ENCODE measurements at regions not wholly inside any gene's neighbourhood (a gene's known extent, or its start where the extent isn't known, plus 50 kb on each side); places are given as distances from the start of the nearest gene placed in this dataset.

DNA sequence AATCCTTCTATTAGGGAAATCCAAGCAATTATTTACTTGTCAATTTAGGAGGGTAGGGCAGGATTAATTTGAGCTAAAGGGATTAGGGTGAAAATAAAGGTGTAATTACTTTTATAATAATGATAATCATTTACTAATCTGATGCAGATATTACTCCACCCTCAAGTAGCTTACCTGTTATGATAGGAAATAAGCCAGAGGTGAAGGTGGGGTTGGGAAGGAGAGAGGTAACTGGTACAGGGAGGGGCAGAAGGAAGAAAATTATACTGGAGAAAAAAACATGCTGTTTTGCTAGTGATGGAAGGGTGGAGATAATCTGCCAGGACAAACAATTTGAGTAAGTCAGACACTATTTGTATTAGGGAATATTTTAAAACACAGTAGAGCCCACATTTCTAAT is 157.7 kb downstream of the BARX2 start:
- intact Hi-C loops (cut with DNase I): no loop called here
- TF ChIP-seq, protein P1, sequence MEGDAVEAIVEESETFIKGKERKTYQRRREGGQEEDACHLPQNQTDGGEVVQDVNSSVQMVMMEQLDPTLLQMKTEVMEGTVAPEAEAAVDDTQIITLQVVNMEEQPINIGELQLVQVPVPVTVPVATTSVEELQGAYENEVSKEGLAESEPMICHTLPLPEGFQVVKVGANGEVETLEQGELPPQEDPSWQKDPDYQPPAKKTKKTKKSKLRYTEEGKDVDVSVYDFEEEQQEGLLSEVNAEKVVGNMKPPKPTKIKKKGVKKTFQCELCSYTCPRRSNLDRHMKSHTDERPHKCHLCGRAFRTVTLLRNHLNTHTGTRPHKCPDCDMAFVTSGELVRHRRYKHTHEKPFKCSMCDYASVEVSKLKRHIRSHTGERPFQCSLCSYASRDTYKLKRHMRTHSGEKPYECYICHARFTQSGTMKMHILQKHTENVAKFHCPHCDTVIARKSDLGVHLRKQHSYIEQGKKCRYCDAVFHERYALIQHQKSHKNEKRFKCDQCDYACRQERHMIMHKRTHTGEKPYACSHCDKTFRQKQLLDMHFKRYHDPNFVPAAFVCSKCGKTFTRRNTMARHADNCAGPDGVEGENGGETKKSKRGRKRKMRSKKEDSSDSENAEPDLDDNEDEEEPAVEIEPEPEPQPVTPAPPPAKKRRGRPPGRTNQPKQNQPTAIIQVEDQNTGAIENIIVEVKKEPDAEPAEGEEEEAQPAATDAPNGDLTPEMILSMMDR (IDR thresholded peaks at IDR 0.05): no peak
- ATAC-seq: no peak
- H3K36me3 ChIP-seq: no peaks in the 10 kb centered on the region
- peaks cover 0 to 33% of the 10 kb centered on the region in 2 donors for H3K9me3 ChIP-seq
- no peak overlapping the region for H3K4me3 ChIP-seq
- no peaks in the 10 kb centered on the region for H3K27me3 ChIP-seq
- no peak overlapping the region for H3K27ac ChIP-seq
- no peak for DNase-seq
- no peaks in the 10 kb centered on the region for H3K4me1 ChIP-seq

DNA sequence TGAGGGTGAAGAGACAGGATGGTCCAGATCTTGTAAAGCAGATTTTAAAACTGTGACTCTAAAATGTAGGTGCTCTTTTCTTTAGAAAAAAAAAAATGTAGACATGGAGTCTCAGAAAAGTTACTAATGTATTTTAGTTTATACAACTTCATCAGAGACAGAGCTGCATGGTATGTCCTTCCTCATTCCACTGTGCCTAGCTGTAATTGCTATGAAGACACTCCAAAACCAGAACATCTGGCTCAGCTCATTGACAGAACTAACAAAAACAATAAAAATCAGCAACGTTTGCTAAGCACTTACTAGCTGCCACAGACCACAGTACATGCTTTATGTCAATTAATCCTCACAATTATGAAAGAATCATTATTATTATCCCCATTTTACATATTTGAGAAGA is 160.7 kb downstream of the BARX2 start:
- H3K4me3 ChIP-seq: no peak overlapping the region
- no peak for ATAC-seq
- H3K36me3 ChIP-seq: no peaks in the 10 kb centered on the region
- intact Hi-C loops (cut with DNase I): no loop called here
- no peak overlapping the region for H3K27ac ChIP-seq
- H3K27me3 ChIP-seq: no peaks in the 10 kb centered on the region
- H3K4me1 ChIP-seq: no peaks in the 10 kb centered on the region
- no peak for DNase-seq
- H3K9me3 ChIP-seq: peaks cover 0 to 52% of the 10 kb centered on the region in 2 donors
- TF ChIP-seq, protein P1 (IDR thresholded peaks at IDR 0.05): no peak

- TF ChIP-seq, protein P1 (IDR thresholded peaks at IDR 0.05): no peak
- no peak overlapping the region for H3K4me3 ChIP-seq
- H3K36me3 ChIP-seq: no peaks in the 10 kb centered on the region
- intact Hi-C loops (cut with DNase I): no loop called here
- no peak for ATAC-seq
- peaks cover 0 to 52% of the 10 kb centered on the region in 2 donors for H3K9me3 ChIP-seq
- no peaks in the 10 kb centered on the region for H3K27me3 ChIP-seq
- H3K27ac ChIP-seq: no peak overlapping the region
- H3K4me1 ChIP-seq: no peaks in the 10 kb centered on the region
- no peak for DNase-seq
Measured at GRCh38 chr11:129538323-129538722, 162.7 kb downstream of the BARX2 start.

DNA sequence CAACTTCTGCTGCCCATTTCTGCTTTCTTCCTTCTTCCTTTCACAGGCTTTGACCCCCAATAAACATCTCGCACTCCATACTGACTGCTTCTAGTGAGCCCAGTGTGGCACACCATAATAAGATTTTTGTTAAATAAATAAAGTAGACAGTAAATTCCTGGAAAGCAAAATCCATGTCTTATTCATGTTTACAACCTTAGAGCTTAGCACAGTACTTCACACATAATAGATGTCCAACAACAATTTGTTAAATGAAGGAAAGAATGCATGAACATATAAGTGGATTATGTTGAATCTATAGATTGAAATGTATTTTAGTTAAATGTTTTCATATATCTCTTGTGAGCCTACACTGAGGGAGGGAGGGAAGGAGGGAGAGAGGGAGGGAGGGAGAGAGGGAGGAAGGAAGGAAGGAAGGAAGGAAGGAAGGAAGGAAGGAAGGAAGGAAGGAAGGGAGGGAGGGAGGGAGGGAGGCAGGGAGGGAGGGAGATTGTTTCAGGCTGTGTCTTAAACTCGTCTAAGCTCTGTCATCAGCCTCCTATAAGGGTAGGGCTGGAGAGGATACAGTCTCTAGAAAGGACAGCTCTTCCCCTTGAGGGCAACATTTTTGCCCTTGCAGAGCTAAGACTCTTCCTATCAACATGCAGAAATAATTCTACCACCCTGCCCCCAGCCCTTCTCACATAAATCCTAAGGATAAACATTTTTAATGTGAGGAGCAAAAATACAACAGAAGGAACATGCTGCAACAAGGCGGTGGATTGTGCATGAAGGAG is 168.1 kb downstream of the BARX2 start:
- no peaks in the 10 kb centered on the region for H3K36me3 ChIP-seq
- DNase-seq: no peak
- H3K27me3 ChIP-seq: no peaks in the 10 kb centered on the region
- TF ChIP-seq, protein P1 (IDR thresholded peaks at IDR 0.05): no peak
- peaks cover 0 to 19% of the 10 kb centered on the region in 2 donors for H3K9me3 ChIP-seq
- H3K27ac ChIP-seq: no peak overlapping the region
- ATAC-seq: no peak
- no peak overlapping the region for H3K4me3 ChIP-seq
- intact Hi-C loops (cut with DNase I): no loop called here
- H3K4me1 ChIP-seq: no peaks in the 10 kb centered on the region

DNA sequence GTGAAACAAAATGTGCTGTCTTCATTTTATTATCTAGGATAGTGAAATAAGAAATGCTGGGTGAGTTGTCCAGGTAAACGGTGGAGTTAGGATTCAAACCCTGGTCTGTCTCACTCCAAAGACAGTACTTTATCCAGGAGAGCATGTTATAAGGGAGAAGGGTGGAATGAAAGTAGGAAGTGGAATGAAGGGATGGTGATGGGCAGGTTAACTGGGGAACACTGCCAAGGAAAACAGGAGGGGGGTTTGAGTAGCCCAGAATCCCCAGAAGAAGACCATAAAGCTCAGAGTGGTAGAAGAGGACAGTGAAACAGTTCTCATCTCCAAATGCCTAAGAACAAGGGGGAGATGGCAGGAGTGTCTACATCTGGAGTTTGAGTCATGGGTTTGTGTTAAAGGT is 169.0 kb downstream of the BARX2 start:
- no peak overlapping the region for H3K4me3 ChIP-seq
- no peaks in the 10 kb centered on the region for H3K4me1 ChIP-seq
- TF ChIP-seq, protein P1 (IDR thresholded peaks at IDR 0.05): no peak
- H3K9me3 ChIP-seq: peaks cover 0 to 17% of the 10 kb centered on the region in 2 donors
- intact Hi-C loops (cut with DNase I): no loop called here
- H3K27ac ChIP-seq: no peak overlapping the region
- ATAC-seq: no peak
- no peaks in the 10 kb centered on the region for H3K27me3 ChIP-seq
- H3K36me3 ChIP-seq: no peaks in the 10 kb centered on the region
- DNase-seq: no peak

Measured in left lung (tissue), 4 donors.